PFSK-1 (cell line): ENCODE measurements at regions not wholly inside any gene's neighbourhood (a gene's known extent, or its start where the extent isn't known, plus 50 kb on each side); places are given as distances from the start of the nearest gene placed in this dataset.

Experiments
- POLR2AphosphoS5 ChIP-seq: IDR thresholded peaks from 2 replicates; pipeline ENCODE4 v1.6.1; 2012; ENCODE audit warnings: low read depth, mild to moderate bottlenecking, control low read depth, low read length, moderate library complexity
- TAF1 ChIP-seq: IDR thresholded peaks from 2 replicates; pipeline ENCODE4 v1.6.1; 2012; ENCODE audit warnings: low read length, control low read depth, borderline replicate concordance; ENCODE audit not compliant: insufficient read depth

DNA sequence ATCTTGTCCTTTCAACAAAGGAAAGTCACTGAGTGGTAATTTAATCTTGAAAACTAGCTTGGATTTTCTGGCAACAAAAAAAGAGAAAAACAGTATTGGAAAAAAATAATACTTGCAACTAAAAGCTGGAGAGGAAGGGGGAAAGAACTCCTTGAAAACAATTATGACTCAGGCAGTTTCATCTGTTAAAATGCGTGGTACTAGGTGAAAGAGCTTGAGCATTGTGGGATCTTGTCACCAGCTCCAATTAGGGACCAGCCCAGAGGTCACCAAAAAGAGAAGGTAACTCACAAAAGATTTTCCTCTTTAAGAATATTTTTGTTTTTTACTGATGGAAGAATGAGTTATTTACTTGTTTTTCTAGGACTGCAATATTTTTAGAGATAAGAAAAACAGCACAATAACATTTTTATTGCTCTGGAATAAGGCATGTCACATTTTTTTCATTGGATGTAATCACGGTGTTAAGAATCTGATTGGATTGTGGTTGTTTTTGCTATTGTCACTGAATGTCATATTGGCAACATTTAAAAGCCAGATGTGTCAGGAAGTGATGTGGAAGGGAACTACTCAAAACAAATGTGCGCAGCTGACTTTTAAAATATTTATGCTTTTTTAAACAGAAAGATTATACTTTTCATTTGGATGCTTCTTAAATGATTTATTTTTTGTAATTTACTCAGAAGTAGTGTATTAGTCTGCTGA is 78.5 kb upstream of the ADAMTS5 start:
- no peak for TF ChIP-seq POLR2AphosphoS5
- no peak for TF ChIP-seq TAF1
